Endothelial cell of umbilical vein (primary cell): ENCODE measurements at regions not wholly inside any gene's neighbourhood (a gene's known extent, or its start where the extent isn't known, plus 50 kb on each side); places are given as distances from the start of the nearest gene placed in this dataset. TPM values are rescaled to one million over a fixed set of nuclear protein-coding genes. Genes with fewer than 3 reads are reported as not detected.

Experiments
- BruUV-seq: library from RNA; stranded (reverse); fragments of 400-500 nt; replicated peaks from 2 replicates; lab custom pipeline; 2021; lab: Mats Ljungman, UMichigan
- CTCF ChIA-PET: fragments of 300-600, 350-600 bp; sonication (Branson Sonifier 250); formaldehyde crosslinking; loops from one replicate; lab custom pipeline; 2021; ENCODE audit warnings: antibody characterized with exemption, inconsistent platforms; lab: Charles Lee
- POLR2A ChIA-PET: fragments of 300-600, 350-600 bp; sonication (Branson Sonifier 250); formaldehyde crosslinking; loops from one replicate; lab custom pipeline; 2021; ENCODE audit warnings: antibody characterized with exemption, inconsistent platforms; lab: Charles Lee
- DNase-seq: peaks from one replicate; pipeline ENCODE4 v3.0.0-alpha.2; 2011; ENCODE audit warnings: low read depth, low spot score
- FAIRE-seq: peaks from 2 replicates; lab custom pipeline; 2011; peaks lifted over from hg19 to GRCh38; lab: Jason Lieb, UNC
- H2AFZ ChIP-seq: 2 replicates; pipeline ENCODE4 v1.6.0; 2012; ENCODE audit warnings: low read depth, low read length, control low read depth, inconsistent platforms
- H3K27ac ChIP-seq: 2 replicates; pipeline ENCODE4 v1.5.1; 2011; ENCODE audit warnings: low read depth, mild to moderate bottlenecking, control low read depth, low read length, moderate library complexity; ENCODE audit not compliant: insufficient read depth
- H3K27me3 ChIP-seq, 2 experiments: 2 replicates each; pipeline versions ENCODE4 v1.6.0 to v1.6.1; 2011; ENCODE audit warnings: low read length in 2 of 2, mixed read lengths in 1 of 2; ENCODE audit not compliant: control insufficient read depth in 2 of 2, insufficient read depth in 2 of 2
- H3K36me3 ChIP-seq, 2 experiments: 2 replicates in 1 of 2; 3 replicates in 1 of 2; pipeline ENCODE4 v1.5.1; 2011; ENCODE audit warnings: low read length in 2 of 2, mild to moderate bottlenecking in 1 of 2, moderate library complexity in 1 of 2; ENCODE audit not compliant: control insufficient read depth in 2 of 2, insufficient read depth in 2 of 2; ENCODE audit errors: extremely low read depth in 1 of 2
- H3K4me1 ChIP-seq: 3 replicates; pipeline ENCODE4 v1.5.1; 2011; ENCODE audit warnings: mild to moderate bottlenecking, low read length; ENCODE audit not compliant: control insufficient read depth, insufficient read depth; ENCODE audit errors: extremely low read depth
- H3K4me2 ChIP-seq: 2 replicates; pipeline ENCODE4 v1.6.1; 2011; ENCODE audit warnings: low read length, control low read depth, mixed read lengths; ENCODE audit not compliant: insufficient read depth
- H3K4me3 ChIP-seq, 3 experiments: fragments of 200-600 bp in 1 of 3; sonication (generic), shearing (Covaris generic) in 1 of 3; replicated peaks in 1 of 3; 2 replicates each; pipeline ENCODE4 v1.5.1; 2011 to 2016; ENCODE audit warnings: control low read depth in 3 of 3, low read length in 3 of 3, mild to moderate bottlenecking in 2 of 3, inconsistent platforms in 1 of 3, low read depth in 1 of 3, moderate library complexity in 1 of 3; ENCODE audit not compliant: insufficient read depth in 1 of 3
- H3K79me2 ChIP-seq: 2 replicates; pipeline ENCODE4 v1.6.0; 2012; ENCODE audit warnings: low read length, inconsistent platforms; ENCODE audit not compliant: control insufficient read depth, insufficient read depth
- H3K9ac ChIP-seq: replicated peaks from 2 replicates; pipeline ENCODE3; 2011; ENCODE audit warnings: low read length, control low read depth; ENCODE audit not compliant: insufficient read depth; ENCODE audit errors: extremely low read depth
- H3K9me1 ChIP-seq: replicated peaks from 3 replicates; pipeline ENCODE4 v1.6.0; 2011; ENCODE audit warnings: mild to moderate bottlenecking, low read length; ENCODE audit not compliant: control insufficient read depth, insufficient read depth; ENCODE audit errors: extremely low read depth
- H3K9me3 ChIP-seq: replicated peaks from 2 replicates; pipeline ENCODE4 v1.5.1; 2012; ENCODE audit warnings: low read length, inconsistent platforms; ENCODE audit not compliant: control insufficient read depth, insufficient read depth
- H4K20me1 ChIP-seq: replicated peaks from 2 replicates; pipeline ENCODE3; 2011; ENCODE audit warnings: mild to moderate bottlenecking, low read length; ENCODE audit not compliant: control insufficient read depth, insufficient read depth; ENCODE audit errors: extremely low read depth
- EZH2 ChIP-seq: IDR thresholded peaks from 2 replicates; pipeline ENCODE4 v1.6.1; 2012; ENCODE audit warnings: borderline replicate concordance, low read depth, mild to moderate bottlenecking, moderate library complexity, low read length, inconsistent platforms; ENCODE audit not compliant: severe bottlenecking
- FOS ChIP-seq: IDR thresholded peaks from 2 replicates; pipeline ENCODE4 v1.6.1; 2011; ENCODE audit warnings: mild to moderate bottlenecking, low read length, moderate library complexity, borderline replicate concordance; ENCODE audit not compliant: insufficient read depth
- GATA2 ChIP-seq: IDR thresholded peaks from 2 replicates; pipeline ENCODE4 v1.7.0; 2011; ENCODE audit warnings: low read depth, mild to moderate bottlenecking, moderate library complexity, mixed read lengths, low read length; ENCODE audit not compliant: insufficient read length, insufficient read depth
- JUN ChIP-seq: IDR thresholded peaks from 2 replicates; pipeline ENCODE4 v1.6.1; 2011; ENCODE audit warnings: borderline replicate concordance, low read depth; ENCODE audit not compliant: insufficient read length, insufficient read depth
- MYC ChIP-seq: IDR thresholded peaks from one replicate; pipeline ENCODE4 v1.6.1; 2011; ENCODE audit warnings: mild to moderate bottlenecking, low read depth, low read length
- POLR2A ChIP-seq: IDR thresholded peaks from 2 replicates; pipeline ENCODE4 v1.6.1; 2012; ENCODE audit warnings: low read depth, mild to moderate bottlenecking, control low read depth, low read length
- POLR2AphosphoS5 ChIP-seq: IDR thresholded peaks from 2 replicates; pipeline ENCODE4 v1.6.1; 2012; ENCODE audit warnings: low read depth, mild to moderate bottlenecking, control low read depth, low read length, moderate library complexity; ENCODE audit not compliant: insufficient read depth
- dilution Hi-C: fragments of 300-500 bp; cut with MboI; formaldehyde crosslinking; loops from one replicate; pipeline ENCODE4 v1.15.0; 2019; ENCODE audit warnings: low sequenced_read_pairs; ENCODE audit not compliant: extremely low pct_ligation_motif_present
- intact Hi-C: fragments of 100-400 bp; cut with micrococcal nuclease; formaldehyde crosslinking; loops from one replicate; pipeline ENCODE4 v1.10.0; 2022
- small RNA-seq: library from RNA; depleted of rRNA; stranded (forward); fragments of <200 nt; gene quantifications from one replicate; pipeline ENCODE3, GENCODE V24; 2012; ENCODE audit warnings: low replicate concordance, low read depth; ENCODE audit not compliant: insufficient read depth, insufficient read length
- TF ChIP-seq, protein P1 (sequence below): IDR thresholded peaks from 2 replicates; pipeline ENCODE4 v1.6.1; 2011; ENCODE audit not compliant: insufficient read depth, insufficient read length
- TF ChIP-seq, protein P2 (sequence below), 2 donors: IDR thresholded peaks; 1 replicate in 1 of 2; 2 replicates in 1 of 2; pipeline ENCODE4 v1.5.1; 2011; ENCODE audit warnings: low read length in 2 of 2, mild to moderate bottlenecking in 2 of 2, moderate library complexity in 2 of 2, control low read depth in 1 of 2, inconsistent platforms in 1 of 2, low read depth in 1 of 2; ENCODE audit not compliant: insufficient read depth in 1 of 2; ENCODE audit errors: extremely low read depth in 1 of 2

DNA sequence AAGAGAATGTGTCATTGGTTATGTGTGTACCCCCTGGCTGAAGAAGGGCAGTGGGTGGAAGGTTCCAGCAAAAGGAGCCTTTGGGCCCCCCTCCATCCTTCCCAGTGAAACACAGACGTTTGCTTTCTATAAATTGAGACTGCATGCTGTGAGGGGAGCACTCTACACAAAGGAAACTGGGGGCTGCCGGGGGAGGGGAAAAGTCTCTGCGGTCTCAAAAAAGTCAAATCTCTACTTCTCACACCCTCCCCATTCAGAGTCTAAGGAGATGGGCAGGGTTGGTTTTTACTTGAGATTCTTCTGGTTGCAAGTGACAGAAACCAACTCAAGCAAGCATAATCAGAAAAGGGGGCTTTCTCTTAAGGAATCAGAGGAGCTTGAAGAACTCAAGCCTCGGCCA lies 50.1 kb upstream of the TLE3 start:
- TF ChIP-seq POLR2A: no peak
- TF ChIP-seq MYC: no peak
- no peak for TF ChIP-seq POLR2AphosphoS5
- TF ChIP-seq, protein P1, sequence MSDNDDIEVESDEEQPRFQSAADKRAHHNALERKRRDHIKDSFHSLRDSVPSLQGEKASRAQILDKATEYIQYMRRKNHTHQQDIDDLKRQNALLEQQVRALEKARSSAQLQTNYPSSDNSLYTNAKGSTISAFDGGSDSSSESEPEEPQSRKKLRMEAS: no peak
- no peak for TF ChIP-seq JUN
- TF ChIP-seq FOS: no peak
- TF ChIP-seq, protein P2, sequence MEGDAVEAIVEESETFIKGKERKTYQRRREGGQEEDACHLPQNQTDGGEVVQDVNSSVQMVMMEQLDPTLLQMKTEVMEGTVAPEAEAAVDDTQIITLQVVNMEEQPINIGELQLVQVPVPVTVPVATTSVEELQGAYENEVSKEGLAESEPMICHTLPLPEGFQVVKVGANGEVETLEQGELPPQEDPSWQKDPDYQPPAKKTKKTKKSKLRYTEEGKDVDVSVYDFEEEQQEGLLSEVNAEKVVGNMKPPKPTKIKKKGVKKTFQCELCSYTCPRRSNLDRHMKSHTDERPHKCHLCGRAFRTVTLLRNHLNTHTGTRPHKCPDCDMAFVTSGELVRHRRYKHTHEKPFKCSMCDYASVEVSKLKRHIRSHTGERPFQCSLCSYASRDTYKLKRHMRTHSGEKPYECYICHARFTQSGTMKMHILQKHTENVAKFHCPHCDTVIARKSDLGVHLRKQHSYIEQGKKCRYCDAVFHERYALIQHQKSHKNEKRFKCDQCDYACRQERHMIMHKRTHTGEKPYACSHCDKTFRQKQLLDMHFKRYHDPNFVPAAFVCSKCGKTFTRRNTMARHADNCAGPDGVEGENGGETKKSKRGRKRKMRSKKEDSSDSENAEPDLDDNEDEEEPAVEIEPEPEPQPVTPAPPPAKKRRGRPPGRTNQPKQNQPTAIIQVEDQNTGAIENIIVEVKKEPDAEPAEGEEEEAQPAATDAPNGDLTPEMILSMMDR (IDR thresholded peaks at IDR 0.05; ENCODE audit: extremely low read depth in 1 of 2, insufficient read depth in 1 of 2, low read depth in 1 of 2, low read length in 2 of 2): no peak
- TF ChIP-seq GATA2: no peak
- no peak for TF ChIP-seq EZH2
- ChIA-PET POLR2A (no interaction called here), CTCF (interaction anchor here (1.3 kb wide), 1 partner anchor 20 kb away, joined by 4 read pairs; no protein-coding TSS in a partner anchor)
- Histone ChIP-seq H3K4me1 (peaks cover 5% of the 10 kb centered on the region), H3K4me3 (no peak overlapping the region), H3K79me2 (no peaks in the 10 kb centered on the region), H3K9me3 (no peaks in the 10 kb centered on the region), H3K9ac (no peak overlapping the region), H2AFZ (no peak overlapping the region), H3K36me3 (no peaks in the 10 kb centered on the region), H3K27me3 (peaks cover 0 to 3% of the 10 kb centered on the region in 2 experiments), H4K20me1 (no peaks in the 10 kb centered on the region), H3K9me1 (no peaks in the 10 kb centered on the region), H3K4me2 (no peak overlapping the region), H3K27ac (no peak overlapping the region)
- intact Hi-C loops (no loop called here), dilution Hi-C loops (no loop called here)
- DNase-seq: no peak
- no TSS peak for BruUV-seq
- FAIRE-seq: no peak

Small RNA genes in the stretch of these regions (small RNA-seq; reads per million reads assigned to genes)
- not detected for gene RNU6-745P
